Gastrocnemius medialis (tissue), 4 donors: ENCODE measurements at regions not wholly inside any gene's neighbourhood (a gene's known extent, or its start where the extent isn't known, plus 50 kb on each side); places are given as distances from the start of the nearest gene placed in this dataset.
"Not testable (repeated sequence)": the region's sequence is repeated elsewhere in the genome, so short reads cannot be mapped to it uniquely, and the experiment has no call there.

Experiments
- POLR2A ChIP-seq, 2 donors: fragments of 450-650 bp; IDR thresholded peaks; one replicate each; pipeline ENCODE4 v1.6.1; 2017; ENCODE audit warnings: antibody characterized with exemption in 2 of 2, mild to moderate bottlenecking in 2 of 2, moderate library complexity in 2 of 2
- TF ChIP-seq, protein P1 (sequence below), 5 experiments: fragments of 450-650 bp in 3 of 5; fragments of 200-600 bp in 2 of 5; sonication (generic) in 2 of 5; IDR thresholded peaks in 4 of 5; conservative IDR thresholded peaks in 1 of 5; 1 replicate in 4 of 5; 2 replicates in 1 of 5; pipeline ENCODE4 v1.5.1; 2016 to 2019; ENCODE audit warnings: antibody characterized with exemption in 5 of 5, mild to moderate bottlenecking in 3 of 5, moderate library complexity in 3 of 5

DNA sequence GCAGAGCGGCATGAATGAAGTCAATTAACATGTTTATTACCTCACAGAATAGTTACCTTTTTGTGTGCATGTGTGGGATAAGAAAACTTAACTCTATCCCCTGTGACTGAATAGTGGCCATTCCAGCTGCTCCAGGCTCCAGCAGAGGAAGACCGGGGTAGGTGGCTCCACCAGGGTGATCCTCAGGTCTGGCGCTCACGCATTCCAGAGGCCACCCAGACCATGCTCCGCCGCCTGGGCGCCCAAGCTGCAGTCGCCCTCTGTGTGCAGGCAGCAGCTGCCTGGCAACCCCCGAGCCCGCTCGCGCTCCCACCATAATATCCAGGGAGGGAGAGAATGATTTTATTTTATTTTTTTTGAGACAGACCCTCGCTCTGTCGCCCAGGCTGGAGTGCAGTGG, 1474.5 kb upstream of the TPTE start:
- TF ChIP-seq, protein P1, sequence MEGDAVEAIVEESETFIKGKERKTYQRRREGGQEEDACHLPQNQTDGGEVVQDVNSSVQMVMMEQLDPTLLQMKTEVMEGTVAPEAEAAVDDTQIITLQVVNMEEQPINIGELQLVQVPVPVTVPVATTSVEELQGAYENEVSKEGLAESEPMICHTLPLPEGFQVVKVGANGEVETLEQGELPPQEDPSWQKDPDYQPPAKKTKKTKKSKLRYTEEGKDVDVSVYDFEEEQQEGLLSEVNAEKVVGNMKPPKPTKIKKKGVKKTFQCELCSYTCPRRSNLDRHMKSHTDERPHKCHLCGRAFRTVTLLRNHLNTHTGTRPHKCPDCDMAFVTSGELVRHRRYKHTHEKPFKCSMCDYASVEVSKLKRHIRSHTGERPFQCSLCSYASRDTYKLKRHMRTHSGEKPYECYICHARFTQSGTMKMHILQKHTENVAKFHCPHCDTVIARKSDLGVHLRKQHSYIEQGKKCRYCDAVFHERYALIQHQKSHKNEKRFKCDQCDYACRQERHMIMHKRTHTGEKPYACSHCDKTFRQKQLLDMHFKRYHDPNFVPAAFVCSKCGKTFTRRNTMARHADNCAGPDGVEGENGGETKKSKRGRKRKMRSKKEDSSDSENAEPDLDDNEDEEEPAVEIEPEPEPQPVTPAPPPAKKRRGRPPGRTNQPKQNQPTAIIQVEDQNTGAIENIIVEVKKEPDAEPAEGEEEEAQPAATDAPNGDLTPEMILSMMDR (IDR thresholded peaks at IDR 0.05 in 4 of 5, conservative IDR thresholded peaks at IDR 0.05 in 1 of 5): not testable (repeated sequence)
- TF ChIP-seq POLR2A (IDR thresholded peaks at IDR 0.05): not testable (repeated sequence)
